Psoas muscle (tissue), 7 donors: ENCODE measurements at regions not wholly inside any gene's neighbourhood (a gene's known extent, or its start where the extent isn't known, plus 50 kb on each side); places are given as distances from the start of the nearest gene placed in this dataset.
A peak's percentile ranks its signal among the peaks of the same experiment; 100 is the strongest.

ENCODE experiments used
- ATAC-seq, 4 donors: fragments of 200-7000 bp; cut with Tn5 transposase; one replicate each; pipeline ENCODE4 v1.9.1; 2020; ENCODE audit warnings: moderate library complexity in 3 of 4, mild to moderate bottlenecking in 2 of 4
- DNase-seq, 2 donors: peaks; one replicate each; pipeline ENCODE4 v3.0.0-alpha.2; 2020
- H3K27ac ChIP-seq: fragments of 200-600 bp; one replicate; pipeline ENCODE4 v1.8.0; 2022
- H3K27me3 ChIP-seq, 3 donors: fragments of 200-600 bp in 1 of 3; one replicate each; pipeline versions ENCODE4 v1.6.1 to v1.8.0; 2013 to 2022; ENCODE audit warnings: low read length in 2 of 3, mild to moderate bottlenecking in 2 of 3, moderate library complexity in 1 of 3; ENCODE audit not compliant: insufficient read depth in 3 of 3
- H3K36me3 ChIP-seq, 2 donors: fragments of 200-600 bp in 1 of 2; one replicate each; pipeline versions ENCODE4 v1.6.1 to v1.8.0; 2013 to 2022; ENCODE audit warnings: low read depth in 1 of 2, mild to moderate bottlenecking in 1 of 2, moderate library complexity in 1 of 2; ENCODE audit not compliant: insufficient read depth in 1 of 2
- H3K4me1 ChIP-seq: fragments of 200-600 bp; one replicate; pipeline ENCODE4 v1.8.0; 2022
- H3K4me3 ChIP-seq: fragments of 200-600 bp; one replicate; pipeline ENCODE4 v1.8.0; 2022; ENCODE audit warnings: mild to moderate bottlenecking
- H3K9me3 ChIP-seq: fragments of 200-600 bp; one replicate; pipeline ENCODE4 v1.8.0; 2022
- WGBS, 3 donors: extraction: QIAGEN DNeasy Blood & Tissue Kit; methylation state at CpG; one replicate each; pipeline versions ENCODE4 v1.1.6 to v1.1.7; 2013; 5-methylcytosine and 5-hydroxymethylcytosine counted together
- intact Hi-C, 2 donors: fragments of 100-400 bp; cut with DNase I; formaldehyde crosslinking; loops; one replicate each; pipeline versions ENCODE4 v1.11.0 to v1.14.2; 2022
- TF ChIP-seq, protein P1 (sequence below): fragments of 200-600 bp; IDR thresholded peaks from one replicate; pipeline ENCODE4 v1.8.0; 2022; ENCODE audit warnings: antibody characterized with exemption
- donor health status: healthy with polysubstance abuse.
- donor health status: DM: no; HTN: no; CAD: no; lungs with moderate emphysema.
- donor health status: Bipolar disorder and iron deficiency.
- donor health status: healthy.
- donor health status: DM: yes; HTN: yes; CAD: no.
- donor health status: DM: no; HTN: no; CAD: no.
- donor health status: DM: yes; HTN: yes; CAD: no.

GRCh38 chr4:151567056-151567455 is 158.1 kb downstream of the FHIP1A start:
- TF ChIP-seq, protein P1, sequence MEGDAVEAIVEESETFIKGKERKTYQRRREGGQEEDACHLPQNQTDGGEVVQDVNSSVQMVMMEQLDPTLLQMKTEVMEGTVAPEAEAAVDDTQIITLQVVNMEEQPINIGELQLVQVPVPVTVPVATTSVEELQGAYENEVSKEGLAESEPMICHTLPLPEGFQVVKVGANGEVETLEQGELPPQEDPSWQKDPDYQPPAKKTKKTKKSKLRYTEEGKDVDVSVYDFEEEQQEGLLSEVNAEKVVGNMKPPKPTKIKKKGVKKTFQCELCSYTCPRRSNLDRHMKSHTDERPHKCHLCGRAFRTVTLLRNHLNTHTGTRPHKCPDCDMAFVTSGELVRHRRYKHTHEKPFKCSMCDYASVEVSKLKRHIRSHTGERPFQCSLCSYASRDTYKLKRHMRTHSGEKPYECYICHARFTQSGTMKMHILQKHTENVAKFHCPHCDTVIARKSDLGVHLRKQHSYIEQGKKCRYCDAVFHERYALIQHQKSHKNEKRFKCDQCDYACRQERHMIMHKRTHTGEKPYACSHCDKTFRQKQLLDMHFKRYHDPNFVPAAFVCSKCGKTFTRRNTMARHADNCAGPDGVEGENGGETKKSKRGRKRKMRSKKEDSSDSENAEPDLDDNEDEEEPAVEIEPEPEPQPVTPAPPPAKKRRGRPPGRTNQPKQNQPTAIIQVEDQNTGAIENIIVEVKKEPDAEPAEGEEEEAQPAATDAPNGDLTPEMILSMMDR: no peak
- Histone ChIP-seq H3K4me1 (peaks cover 16% of the 10 kb centered on the region), H3K36me3 (no peaks in the 10 kb centered on the region), H3K27me3 (no peaks in the 10 kb centered on the region), H3K9me3 (no peaks in the 10 kb centered on the region), H3K27ac (no peak overlapping the region), H3K4me3 (no peak overlapping the region)
- intact Hi-C loops: no loop called here
- ATAC-seq (no peak), DNase-seq (no peak)
- WGBS, 3 donors: 55 to 63% (median 57%) methylated on average over 4 of the region's 4 CpGs

- intact Hi-C loops: no loop called here
- no peaks in the 10 kb centered on the region for H3K9me3 ChIP-seq
- H3K36me3 ChIP-seq: no peaks in the 10 kb centered on the region
- ATAC-seq (no peak), DNase-seq (no peak)
- H3K27me3 ChIP-seq: no peaks in the 10 kb centered on the region
- no peak overlapping the region for H3K4me3 ChIP-seq
- H3K27ac ChIP-seq: no peak overlapping the region
- 91 to 93% (median 92%) methylated on average over 5 of the region's 5 CpGs for WGBS, 3 donors
- TF ChIP-seq, protein P1: no peak
- peaks cover 8% of the 10 kb centered on the region for H3K4me1 ChIP-seq
Observed at GRCh38 chr4:151568966-151569365, 160.0 kb downstream of the FHIP1A start.

DNA sequence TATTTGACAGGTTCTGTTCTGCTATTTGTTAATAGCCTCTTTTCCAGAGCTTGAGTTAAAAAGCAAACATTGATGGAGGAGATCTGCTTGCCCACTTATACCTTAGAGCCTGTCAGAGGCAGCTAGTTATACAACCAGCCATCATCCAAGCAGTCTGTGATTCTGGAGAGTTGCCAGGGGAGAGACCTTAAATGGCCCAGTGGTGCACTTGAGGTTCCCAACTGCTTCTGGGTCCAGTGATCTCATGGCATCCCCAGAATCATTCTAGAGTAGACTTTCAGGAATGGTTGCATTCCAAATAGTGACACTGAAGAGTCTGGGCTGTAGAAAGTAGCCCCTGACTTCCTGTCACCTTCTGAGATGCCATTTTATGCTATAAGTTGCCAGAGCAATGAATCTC is 160.7 kb downstream of the FHIP1A start:
- no peak overlapping the region for H3K4me3 ChIP-seq
- H3K4me1 ChIP-seq: peaks cover 12% of the 10 kb centered on the region
- H3K27me3 ChIP-seq: no peaks in the 10 kb centered on the region
- H3K9me3 ChIP-seq: no peaks in the 10 kb centered on the region
- no peaks in the 10 kb centered on the region for H3K36me3 ChIP-seq
- intact Hi-C loops: no loop called here
- DNase-seq (no peak), ATAC-seq (peak in 2 of 4 donors; percentile 53 to 55)
- TF ChIP-seq, protein P1: no peak
- H3K27ac ChIP-seq: no peak overlapping the region

DNA sequence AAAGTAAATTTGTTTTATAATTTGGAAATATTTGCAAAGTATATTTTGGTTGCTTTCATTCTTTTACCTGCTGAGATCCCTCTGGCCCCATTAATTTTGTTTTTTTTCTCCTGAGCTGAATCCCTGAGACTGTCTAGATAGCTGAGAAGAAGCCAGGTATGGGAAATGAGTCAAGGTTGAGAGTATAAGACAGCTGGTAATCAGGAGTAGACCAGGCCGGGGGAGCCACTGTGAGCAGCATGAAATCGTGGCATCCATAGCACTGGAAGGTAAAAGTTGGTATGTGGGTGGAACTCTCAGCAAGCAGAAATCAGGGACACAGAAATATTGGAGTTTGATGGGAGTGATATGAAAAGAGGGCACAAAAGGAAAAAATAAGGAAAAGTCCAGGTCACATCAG is 164.5 kb downstream of the FHIP1A start:
- Histone ChIP-seq H3K27ac (peak overlapping the region; percentile 30), H3K4me3 (no peak overlapping the region), H3K9me3 (no peaks in the 10 kb centered on the region), H3K4me1 (peaks cover 6% of the 10 kb centered on the region), H3K27me3 (no peaks in the 10 kb centered on the region), H3K36me3 (no peaks in the 10 kb centered on the region)
- intact Hi-C loops: no loop called here
- ATAC-seq (peak in 3 of 4 donors; percentile 43 to 58 (median 52)), DNase-seq (no peak)
- TF ChIP-seq, protein P1: no peak
- 71 to 97% (median 74%) methylated on average over 2 of the region's 2 CpGs for WGBS, 3 donors

DNA sequence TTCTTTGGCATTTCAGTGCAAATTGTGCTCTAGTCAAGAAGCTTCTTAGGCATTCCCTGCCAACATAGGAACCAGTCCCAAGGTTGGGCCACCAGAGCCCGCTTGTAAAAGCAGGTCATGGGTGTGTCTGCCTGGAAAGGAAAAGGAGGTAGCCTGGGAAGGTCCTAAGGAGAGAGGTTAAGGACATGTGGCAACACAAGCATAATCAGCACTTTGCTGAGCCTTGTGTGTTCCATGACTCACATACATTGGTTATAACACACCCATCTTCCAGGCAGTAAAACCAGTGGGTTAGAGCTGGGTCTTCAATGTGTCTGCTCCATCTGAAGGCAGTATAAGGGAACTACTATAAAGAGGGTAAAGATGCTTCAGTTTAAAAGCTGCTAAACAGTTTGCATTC is 165.0 kb downstream of the FHIP1A start:
- ATAC-seq: peak in 3 of 4 donors; percentile 48 to 86 (median 70)
- no peak for DNase-seq
- peak overlapping the region; percentile 30 for H3K27ac ChIP-seq
- intact Hi-C loops: no loop called here
- peaks cover 6% of the 10 kb centered on the region for H3K4me1 ChIP-seq
- TF ChIP-seq, protein P1: no peak
- WGBS, 3 donors: 78 to 89% (median 86%) methylated on average over 1 of the region's 1 CpG
- H3K4me3 ChIP-seq: no peak overlapping the region
- H3K9me3 ChIP-seq: no peaks in the 10 kb centered on the region
- H3K27me3 ChIP-seq: no peaks in the 10 kb centered on the region
- H3K36me3 ChIP-seq: no peaks in the 10 kb centered on the region
